ENCODE measurements at regions not wholly inside any gene's neighbourhood (a gene's known extent, or its start where the extent isn't known, plus 50 kb on each side); places are given as distances from the start of the nearest gene placed in this dataset.
"Not testable (repeated sequence)": the region's sequence is repeated elsewhere in the genome, so short reads cannot be mapped to it uniquely, and the experiment has no call there.

DNA sequence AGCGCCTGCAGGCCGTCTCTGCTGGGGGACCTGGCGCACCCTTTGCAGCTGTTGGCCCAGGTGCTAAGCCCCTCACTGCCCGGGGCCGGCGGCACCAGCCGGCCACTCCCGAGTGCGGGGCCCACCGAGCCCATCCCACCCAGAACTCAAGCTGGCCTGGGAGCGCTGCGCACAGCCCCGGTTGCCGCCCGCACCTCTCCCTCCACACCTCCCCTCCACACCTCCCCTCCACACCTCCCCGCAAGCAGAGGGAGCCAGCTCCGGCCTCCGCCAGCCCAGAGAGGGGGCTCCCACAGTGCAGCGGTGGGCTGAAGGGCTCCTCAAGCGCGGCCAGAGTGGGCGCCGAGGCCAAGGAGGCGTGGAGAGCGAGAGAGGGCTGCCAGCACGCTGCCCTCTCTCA, 177.8 kb upstream of the KAZN start:
- DNase-seq: no peak

DNA sequence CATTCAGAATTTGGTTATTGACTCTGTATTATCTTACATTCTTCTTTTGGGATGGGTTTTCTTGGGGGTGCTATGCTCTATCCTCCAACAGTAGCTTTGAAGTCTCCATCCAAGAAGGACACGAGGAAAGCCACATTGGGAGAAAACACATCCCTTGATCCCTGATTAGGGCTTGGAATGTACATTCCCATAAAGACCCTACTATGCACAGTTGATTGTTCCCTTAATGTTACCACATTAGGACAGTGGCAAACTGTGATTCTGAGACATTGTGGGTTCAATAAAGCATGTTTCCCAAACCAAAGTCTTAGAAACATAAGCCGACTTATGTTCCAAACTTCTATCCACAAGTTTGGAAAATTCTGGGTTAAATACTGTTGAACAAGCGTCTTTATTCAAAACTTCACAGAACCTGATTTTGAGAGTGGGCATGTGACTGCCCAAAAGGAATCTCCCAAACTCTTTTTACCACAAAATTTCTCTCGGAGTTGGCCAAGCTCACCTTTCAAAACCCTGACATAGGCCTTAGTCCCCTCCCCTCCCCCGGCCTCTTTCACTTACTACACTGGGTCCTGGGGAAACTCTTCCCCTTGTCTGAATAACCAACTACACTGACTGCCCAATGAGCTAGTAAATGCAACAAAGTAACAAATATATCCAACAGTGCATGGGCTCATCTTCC, 177.0 kb upstream of the KAZN start:
- DNase-seq: no peak

DNA sequence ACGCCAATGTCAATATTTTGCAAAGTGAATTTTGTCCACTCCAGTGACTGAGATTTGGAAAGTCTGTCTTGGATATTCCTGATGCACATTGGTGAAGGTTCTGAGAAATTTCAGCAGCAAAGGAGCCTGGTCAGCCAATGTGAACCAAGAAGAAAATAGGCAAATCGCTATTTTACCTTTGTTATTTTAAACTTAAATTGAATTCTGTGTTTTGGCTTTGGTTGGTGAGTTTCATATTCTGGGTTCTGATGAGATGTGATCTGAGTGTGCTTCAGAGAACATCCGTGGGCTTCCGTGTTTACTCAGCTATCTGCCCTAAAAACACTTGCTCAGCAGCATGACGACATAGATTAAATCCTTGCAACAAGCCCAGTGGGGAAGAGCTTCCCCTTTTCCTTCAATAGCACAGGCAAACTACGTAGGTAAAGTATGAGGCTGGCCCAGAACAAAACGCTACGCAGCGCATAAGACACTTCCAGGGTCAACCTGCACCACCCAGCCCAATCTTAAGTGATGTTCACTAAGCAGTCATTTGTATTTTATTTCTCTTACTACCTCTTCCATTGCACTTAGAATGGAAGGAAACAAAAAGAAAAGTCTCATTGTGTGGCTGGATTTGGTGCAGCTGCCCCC, 176.4 kb upstream of the KAZN start:
- no peak for DNase-seq

DNA sequence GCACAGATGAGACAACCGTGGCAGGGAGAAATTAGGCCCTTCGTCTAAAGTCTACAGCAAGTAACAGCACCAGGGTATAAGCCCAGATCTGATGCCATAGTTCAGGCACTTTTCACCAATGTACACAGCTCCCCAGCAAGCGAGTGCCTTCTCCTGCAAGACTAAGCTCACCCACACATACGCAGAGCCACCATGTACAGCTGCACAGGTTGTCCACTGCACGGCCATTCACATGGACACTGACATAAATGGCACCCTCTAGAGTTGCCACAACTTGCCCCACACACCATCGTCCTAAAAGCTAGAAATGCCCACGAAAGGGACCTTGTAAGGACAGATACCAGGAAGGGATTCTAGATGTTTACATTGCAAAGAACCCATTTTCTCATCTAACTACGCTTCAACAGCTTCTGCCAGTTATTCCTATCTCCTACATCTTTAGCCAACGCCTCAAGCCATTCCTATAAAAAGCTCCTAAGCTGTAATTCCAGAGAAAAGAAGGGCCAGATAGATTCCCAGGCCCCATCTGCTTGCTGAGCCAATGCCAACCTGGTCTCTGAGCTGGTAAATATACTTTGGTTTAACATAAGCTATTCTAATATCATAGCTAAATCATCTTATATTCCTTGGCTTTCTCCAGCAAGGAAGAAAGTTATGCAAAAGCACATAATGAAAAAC, 174.0 kb upstream of the KAZN start:
- no peak for DNase-seq

DNA sequence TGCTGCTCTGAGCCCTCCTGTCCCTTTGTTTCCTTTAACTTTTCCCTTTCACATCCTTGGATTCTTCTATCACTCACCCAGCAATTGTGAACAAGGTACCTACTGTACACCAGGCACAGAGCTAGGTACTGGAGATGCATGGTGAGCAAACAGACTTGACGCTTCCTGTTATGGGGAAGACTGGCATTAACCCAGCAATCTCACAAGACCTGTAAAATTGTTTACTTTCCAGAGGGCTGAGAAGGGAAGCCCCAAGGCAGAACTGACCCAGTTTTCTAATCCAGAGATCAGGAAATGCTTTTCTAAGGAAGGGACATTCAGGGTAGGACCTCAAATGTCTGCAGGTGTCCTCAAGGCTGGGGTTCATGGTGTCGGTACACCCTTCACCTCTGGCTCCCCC, 171.6 kb upstream of the KAZN start:
- DNase-seq: no peak

DNA sequence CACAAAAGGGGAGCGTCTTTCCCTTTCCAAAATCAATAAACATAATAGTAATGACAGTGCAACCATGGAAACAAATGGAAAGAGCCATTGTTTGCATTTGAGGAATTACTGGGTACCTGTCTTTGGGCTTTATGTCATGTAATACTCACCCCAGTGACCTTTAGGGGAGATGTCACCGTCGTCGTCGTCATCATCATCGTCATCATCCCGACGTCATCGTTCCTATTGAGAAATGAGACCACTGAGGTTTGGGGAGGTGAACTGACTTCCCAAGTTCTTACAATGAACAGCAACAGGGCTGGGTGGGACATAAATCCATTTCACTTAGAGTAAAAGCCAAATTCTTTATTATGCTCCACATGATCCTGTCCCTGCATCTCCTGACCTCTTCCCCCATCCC, 168.9 kb upstream of the KAZN start:
- DNase-seq: no peak

DNA sequence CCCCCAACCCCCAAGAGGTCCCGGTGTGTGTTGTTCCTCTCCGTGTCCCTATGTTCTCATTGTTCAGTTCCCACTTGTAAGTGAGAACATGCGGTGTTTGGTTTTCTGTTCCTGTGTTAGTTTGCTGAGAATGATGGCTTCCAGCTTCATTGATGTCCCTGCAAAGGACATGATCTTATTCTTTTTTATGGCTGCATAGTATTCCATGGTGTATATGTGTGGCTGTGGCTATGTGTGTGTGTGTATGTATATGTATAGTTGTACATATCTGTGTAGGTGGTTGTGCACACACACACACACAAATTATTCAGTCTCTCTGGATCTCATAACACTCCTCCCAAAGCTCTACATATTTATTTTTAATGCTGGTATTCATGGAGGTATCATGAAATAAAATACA, 165.8 kb upstream of the KAZN start:
- not testable (repeated sequence) for DNase-seq

DNA sequence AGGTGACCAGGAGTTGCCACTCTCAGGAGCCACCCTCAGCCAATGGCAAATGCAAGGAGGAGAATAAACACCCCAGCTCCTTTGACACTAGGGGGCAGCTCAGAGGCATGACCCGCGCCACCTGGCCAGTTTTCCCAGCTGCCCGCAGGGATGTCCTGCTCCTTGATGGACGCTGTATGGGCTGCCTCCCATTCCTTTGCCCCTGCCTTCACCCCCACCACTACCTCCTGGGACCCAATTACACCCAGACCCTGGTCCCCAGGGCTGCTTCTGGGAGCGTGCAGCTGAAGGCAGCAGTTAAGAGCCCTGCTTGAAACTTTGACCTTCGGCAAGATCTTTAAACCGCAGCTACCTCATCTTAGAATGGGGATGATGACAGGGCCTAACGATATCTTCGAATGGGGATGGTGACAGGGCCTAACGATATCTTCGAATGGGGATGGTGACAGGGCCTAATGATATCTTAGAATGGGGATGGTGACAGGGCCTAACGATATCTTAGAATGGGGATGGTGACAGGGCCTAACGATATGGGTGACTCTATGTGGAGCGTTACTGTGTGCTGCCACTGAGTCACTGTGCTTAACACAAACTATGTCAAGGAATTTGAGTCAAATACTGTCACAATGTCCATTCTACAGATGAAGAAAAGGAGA, 163.0 kb upstream of the KAZN start:
- DNase-seq: no peak

DNA sequence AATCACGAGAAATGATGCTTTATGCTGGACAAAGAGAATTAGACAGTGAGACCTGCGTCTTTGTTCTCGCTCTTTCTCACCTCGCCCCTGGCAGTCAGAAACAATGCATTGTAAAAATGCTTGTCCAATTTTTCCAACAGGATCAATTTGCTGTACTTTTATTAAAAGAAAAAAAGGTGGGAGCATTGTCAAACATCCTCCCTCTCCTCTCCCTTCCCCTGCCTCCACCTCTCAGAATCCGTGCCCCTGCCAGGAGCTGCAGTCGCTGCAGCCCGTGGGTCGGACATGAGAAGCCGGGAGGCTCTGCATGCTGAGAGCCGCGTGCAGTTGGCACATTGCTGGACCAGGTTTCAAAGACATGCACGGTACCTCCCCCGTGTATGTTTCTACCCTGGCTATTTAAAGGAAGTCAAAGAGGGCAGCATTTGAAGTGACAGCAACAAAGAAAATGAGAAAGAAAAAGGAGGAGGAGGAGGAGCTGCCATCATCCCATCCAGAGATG, 161.0 kb upstream of the KAZN start:
- no peak for DNase-seq

DNA sequence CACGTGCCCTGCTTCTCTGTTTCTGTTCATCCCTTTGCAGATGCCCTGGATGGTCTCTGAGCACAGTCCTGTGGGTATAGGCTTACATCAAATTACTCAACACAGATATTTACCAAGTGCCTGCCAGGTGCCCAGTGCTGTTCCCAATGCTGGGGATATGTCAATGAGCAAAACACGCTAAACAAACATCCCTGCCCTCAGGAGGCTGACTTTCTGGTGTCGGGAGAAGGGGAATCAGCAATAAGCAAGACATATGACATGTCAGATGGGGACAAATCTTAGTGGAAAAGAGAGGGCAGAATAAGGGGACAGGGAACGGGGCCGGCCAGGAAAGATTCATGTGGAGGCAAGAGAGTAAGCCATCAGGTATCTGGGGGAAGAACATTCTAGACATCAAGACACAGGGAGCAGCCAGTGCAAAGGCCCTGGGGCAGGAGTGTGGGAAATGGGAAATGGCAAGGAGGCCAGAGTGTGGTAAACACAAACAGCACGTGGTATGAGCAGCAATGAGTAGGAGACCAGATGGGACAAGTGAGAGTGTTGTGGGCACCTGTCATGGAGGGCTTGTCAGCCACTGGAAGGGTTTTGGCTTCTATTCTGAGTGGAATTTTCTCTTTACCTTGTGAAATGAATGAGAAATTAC, 160.2 kb upstream of the KAZN start:
- no peak for DNase-seq

DNA sequence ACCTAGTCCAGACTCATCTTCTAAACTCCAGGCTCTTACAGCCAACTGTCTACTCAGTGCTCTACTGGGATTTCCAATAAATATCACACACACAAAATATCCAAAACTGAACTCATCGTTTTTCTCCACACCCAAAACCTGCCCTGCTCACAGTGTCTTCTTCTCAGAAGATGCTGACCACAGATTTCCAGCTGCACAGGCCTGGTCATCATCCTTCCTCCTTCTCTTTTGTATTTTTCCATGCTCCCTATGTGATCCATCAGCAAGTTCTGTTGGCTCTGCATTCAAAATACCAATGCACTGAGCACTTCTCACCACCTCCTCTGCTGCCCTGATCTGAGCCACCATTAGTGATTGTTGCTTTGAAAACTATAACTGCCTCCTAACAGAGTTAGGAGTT, 159.5 kb upstream of the KAZN start:
- DNase-seq: no peak

DNA sequence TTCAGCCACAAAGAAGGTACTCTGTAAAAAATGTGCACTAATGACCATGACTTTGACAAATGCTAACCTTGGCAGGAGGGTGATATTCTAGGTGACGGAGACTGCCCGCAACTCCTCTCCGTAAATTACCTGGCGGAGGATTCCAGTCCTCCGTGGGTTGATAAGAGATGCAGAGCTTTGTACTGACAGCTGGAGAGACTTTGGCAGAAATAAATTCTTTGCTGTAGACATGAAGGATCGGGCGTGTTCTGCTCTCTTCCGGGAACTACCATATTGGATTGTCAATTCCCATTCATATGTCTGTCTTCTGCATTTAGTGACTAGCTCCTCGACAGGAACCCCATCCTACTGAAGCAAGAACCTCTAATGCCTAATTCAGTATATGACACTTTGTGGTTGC, 158.3 kb upstream of the KAZN start:
- no peak for DNase-seq

DNA sequence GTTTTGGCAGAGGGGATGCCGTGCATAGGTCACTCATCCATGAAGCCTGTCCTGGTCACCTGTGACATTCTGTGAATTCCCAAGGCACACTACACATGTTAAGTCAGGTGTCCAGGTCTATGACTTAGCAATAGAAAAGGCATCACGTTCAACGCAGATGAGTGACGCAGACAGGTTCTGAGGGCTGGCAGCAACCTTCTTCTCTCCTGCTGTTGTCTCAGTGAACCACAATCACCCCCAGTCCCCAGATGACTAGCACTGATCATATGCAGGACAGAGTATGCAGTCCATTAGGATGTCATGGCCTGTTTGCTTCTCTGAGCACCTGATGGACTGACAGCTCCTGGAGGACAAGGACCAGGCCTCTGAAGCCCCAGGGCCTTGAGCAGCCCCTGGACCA, 157.8 kb upstream of the KAZN start:
- DNase-seq: no peak

DNA sequence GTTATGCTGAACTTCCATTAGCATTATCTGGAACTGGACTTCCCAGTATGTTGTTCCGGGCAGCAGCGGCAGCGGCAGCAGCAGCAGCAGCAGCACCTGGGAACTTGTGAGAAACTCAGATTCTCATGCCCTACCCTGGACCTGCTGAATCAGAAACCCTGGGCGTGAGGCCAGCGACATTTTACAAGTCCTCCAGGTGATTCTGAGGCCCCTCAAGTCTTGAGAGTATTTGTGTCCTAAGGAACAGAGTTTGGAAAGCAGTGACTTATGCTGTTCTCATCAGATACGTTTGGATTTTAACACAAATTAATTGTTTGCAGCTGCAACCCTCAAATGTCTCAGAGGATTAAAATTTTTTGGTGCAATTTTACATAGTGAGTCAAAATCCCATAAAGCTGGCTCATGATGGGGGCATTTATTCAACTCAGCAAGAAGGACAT, 157.2 kb upstream of the KAZN start:
- DNase-seq: no peak

DNA sequence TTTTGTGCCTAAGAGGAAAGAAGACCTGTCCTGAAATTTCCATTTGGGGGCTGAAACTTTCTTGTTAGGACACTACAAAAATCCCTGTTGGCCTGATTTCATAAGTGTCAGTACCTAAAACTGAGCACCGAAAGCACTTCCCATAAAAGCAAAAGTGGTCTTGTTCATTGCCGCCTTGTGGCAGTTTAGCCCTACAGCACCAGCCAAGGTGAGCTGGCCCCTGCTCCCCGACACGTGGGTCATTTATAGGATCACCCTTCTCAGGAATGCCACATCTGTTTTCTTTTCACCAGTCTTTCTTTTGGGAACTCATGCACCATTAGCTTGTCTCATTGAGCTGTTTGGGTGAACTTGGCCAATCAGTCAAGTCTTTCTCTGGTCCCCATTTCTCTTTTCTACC, 155.8 kb upstream of the KAZN start:
- DNase-seq: no peak

DNA sequence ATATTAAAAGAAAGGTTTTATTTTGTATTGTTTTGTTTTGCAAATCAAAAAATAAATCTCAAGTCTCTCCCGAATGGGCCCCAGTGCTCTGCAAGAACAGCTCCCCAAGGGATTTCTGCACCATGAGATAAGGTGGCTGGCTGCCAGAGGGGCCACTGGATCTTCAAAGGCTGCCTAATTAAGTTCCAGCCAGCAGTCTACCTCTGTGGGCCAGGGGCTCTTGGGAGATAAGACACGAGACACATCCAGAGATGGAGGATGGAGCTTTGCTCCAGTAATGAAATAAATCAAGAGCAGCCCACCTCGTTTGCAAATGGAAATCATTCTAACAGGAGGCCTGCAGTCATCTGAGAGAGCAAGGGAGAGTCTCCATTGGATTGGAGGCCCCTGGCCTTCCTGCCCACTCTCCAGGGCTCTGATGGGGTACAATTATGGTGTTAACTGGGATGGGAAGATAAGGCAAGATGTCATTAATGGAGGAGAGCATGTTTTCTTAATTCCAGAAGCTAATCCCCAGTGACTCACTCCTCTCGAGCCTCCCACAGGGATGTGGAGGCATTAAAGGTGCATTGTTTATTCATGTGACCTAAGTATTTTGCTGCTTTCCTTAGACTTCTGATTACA, 155.2 kb upstream of the KAZN start:
- DNase-seq: no peak

DNA sequence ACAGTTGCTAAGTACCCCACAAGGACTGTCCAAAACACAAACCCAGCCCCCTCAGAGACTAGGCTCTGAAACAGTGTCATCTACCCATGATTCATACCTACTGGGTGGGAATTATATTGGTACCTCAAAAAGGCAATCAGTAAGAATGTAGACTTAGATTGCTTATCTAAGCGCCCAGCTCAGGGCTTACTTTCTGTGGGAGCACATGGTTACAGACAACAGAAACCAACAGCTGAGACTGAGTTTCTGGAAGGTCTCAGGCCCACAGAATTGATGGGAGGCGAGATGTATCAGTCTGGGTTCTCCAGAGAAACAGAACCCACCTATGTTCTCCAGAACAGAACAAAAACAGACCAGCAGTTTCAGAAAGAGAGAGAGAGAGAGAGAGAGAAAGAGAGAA, 147.3 kb upstream of the KAZN start:
- no peak for DNase-seq

DNA sequence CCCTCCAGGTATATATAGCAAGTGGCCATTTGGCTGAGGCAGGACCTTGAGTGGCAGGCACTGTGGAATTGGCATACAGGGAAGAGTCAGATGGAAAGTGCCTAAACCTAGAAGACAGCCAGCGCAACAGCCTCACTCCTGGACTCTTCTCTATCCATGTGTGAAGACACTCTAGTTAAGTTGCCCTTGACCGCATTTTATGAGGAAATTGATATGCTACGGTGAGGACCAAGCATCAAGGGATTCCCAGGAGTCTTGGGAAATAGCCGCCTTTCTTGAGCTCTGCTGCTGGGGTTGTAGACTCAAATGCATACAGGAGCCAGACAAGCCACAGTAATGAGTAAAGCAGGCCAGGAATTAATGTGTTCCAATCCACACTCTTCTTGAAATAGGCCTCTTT, 145.9 kb upstream of the KAZN start:
- DNase-seq: no peak

DNA sequence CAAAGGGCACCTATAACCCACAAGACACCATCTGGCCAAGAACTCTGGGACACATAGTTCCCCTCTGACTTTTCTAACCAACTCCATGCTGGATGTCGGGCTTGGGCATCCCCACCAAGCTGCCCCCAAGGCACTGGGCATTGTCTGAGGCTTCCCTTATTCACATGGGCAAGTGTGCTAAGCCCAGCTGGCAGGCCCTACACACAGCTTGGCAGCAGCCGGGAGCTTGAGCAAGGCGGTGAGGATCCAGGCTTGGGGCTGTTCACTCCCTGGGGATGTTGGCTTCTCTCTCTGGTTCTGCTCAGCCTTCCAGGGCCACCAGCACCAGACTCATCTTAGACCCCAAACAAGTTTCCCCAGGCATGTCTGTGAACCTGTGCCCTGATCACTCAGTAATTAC, 138.3 kb upstream of the KAZN start:
- DNase-seq: no peak

DNA sequence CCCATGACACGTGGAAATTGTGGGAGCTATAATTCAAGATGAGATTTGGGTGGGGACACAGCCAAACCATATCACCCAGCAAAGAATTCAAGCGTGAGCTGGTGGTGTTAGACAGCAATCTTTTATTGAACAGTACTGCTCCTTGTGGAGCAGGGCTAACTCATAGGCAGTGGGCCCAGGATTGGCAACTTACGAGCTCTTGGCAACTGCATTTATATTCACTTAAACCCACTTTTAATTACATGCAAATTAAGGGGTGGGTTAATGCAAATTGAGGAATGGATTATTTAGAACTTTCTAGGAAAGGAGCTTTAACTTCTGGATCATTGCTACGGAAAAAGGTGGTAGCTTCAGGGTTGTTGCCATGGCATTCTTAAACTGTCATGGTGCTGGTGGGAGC, 135.6 kb upstream of the KAZN start:
- DNase-seq: no peak

DNA sequence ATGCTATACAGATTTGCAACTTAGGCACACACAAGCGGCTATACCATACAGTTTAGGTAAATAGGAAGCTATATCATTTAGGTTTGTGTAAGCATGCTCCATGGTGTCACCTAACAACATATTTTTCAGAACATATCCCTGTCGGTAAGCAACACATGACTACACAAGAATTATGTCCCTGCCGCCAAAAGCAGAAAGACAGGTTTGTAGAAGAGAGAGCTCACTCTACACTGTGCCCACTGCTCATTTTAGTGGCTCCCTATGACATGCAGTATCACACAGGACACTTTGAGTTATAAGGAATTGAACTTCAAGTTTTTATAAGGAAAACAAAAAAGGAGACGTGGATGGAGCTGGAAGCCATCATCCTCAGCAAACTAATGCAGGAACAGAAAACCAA, 132.5 kb upstream of the KAZN start:
- no peak for DNase-seq

DNA sequence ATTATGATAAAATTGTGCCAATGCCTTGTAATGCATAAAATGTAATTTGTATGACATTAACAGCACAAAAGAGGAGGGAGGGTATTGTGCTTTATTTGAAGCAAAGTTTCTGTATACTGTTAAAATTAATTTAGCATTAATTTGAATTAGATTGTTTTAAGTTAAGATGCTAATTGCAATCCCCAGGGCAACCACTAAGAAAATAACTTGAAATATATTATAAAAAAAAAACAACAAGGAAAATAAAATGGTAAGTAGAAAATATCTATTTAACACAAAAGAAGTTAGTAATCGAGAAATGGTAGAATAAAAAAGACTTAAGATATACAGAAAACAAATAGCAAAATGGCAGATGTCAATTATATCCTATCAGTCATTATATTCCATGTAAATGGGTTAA, 131.4 kb upstream of the KAZN start:
- DNase-seq: no peak

DNA sequence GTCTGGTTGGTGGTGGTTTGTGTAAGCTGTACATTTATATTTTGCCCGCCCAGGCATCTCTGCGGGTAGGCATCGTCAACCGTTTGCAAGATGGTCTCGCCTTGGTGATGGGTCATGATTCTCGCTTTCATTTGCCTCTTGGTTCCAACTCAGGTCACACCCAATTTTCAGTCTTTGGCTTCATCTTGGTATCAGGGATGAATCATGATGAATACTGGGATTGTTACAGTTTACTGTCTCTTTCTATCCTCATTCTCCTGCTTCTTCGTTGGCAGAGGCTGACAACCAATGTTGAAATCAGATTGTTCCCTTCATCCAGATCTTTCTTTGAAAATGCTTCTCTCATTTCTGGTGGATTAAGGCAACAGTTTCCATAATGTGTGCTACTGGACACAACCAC, 129.7 kb upstream of the KAZN start:
- no peak for DNase-seq
